NT2/D1 (cell line): ENCODE measurements at regions not wholly inside any gene's neighbourhood (a gene's known extent, or its start where the extent isn't known, plus 50 kb on each side); places are given as distances from the start of the nearest gene placed in this dataset.

ENCODE experiments used
- YY1 ChIP-seq: IDR thresholded peaks from 2 replicates; pipeline ENCODE4 v1.6.1; 2011; ENCODE audit not compliant: insufficient read length, insufficient read depth
- ZNF274 ChIP-seq: IDR thresholded peaks from 2 replicates; pipeline ENCODE4 v1.6.1; 2011; ENCODE audit warnings: mild to moderate bottlenecking, low read depth, low read length

GRCh38 chr3:74839566-74839965, 225.1 kb upstream of the CNTN3 start:
- TF ChIP-seq YY1 (no peak), ZNF274 (no peak)
